Ishikawa (cell line): ENCODE measurements at regions not wholly inside any gene's neighbourhood (a gene's known extent, or its start where the extent isn't known, plus 50 kb on each side); places are given as distances from the start of the nearest gene placed in this dataset.

Experiments used
- CREB1 ChIP-seq: IDR thresholded peaks from 2 replicates; pipeline ENCODE4 v1.6.1; 2012; ENCODE audit warnings: low read depth
- EGR1 ChIP-seq: IDR thresholded peaks from 2 replicates; pipeline ENCODE4 v1.6.1; 2012
- EP300 ChIP-seq: IDR thresholded peaks from 2 replicates; pipeline ENCODE4 v1.6.1; 2012; ENCODE audit warnings: borderline replicate concordance
- FOXM1 ChIP-seq: IDR thresholded peaks from 2 replicates; pipeline ENCODE4 v1.6.1; 2012; ENCODE audit warnings: low read depth, borderline replicate concordance
- MAX ChIP-seq: IDR thresholded peaks from 2 replicates; pipeline ENCODE4 v1.6.1; 2012
- NFIC ChIP-seq: IDR thresholded peaks from 2 replicates; pipeline ENCODE4 v1.6.1; 2012
- RAD21 ChIP-seq: IDR thresholded peaks from 2 replicates; pipeline ENCODE4 v1.6.1; 2012; ENCODE audit warnings: low read depth
- REST ChIP-seq: IDR thresholded peaks from 2 replicates; pipeline ENCODE4 v1.6.1; 2012; ENCODE audit warnings: low read depth, mild to moderate bottlenecking
- TAF1 ChIP-seq: IDR thresholded peaks from 2 replicates; pipeline ENCODE4 v1.6.1; 2012; ENCODE audit warnings: low read depth, mild to moderate bottlenecking
- TCF12 ChIP-seq: IDR thresholded peaks from 2 replicates; pipeline ENCODE4 v1.6.1; 2012; ENCODE audit warnings: low read depth
- TEAD4 ChIP-seq: IDR thresholded peaks from 2 replicates; pipeline ENCODE4 v1.6.1; 2012
- USF1 ChIP-seq: IDR thresholded peaks from 2 replicates; pipeline ENCODE4 v1.6.1; 2012
- YY1 ChIP-seq: IDR thresholded peaks from 2 replicates; pipeline ENCODE4 v1.6.1; 2012; ENCODE audit warnings: low read depth
- ZBTB7A ChIP-seq: IDR thresholded peaks from 2 replicates; pipeline ENCODE4 v1.6.1; 2012; ENCODE audit warnings: low read depth

- TF ChIP-seq RAD21 = no peak
- TF ChIP-seq MAX = no peak
- TF ChIP-seq TAF1 = no peak
- TF ChIP-seq FOXM1 = no peak
- TF ChIP-seq EP300 = no peak
- no peak for TF ChIP-seq YY1
- TF ChIP-seq TCF12 = no peak
- no peak for TF ChIP-seq EGR1
- no peak for TF ChIP-seq ZBTB7A
- TF ChIP-seq TEAD4 = no peak
- TF ChIP-seq CREB1 = no peak
- TF ChIP-seq USF1 = no peak
- TF ChIP-seq NFIC = no peak
- no peak for TF ChIP-seq REST
These were observed 62.1 kb upstream of the ADGRA1 start for GRCh38 chr10:133025558-133026090.
